ENCODE measurements at regions not wholly inside any gene's neighbourhood (a gene's known extent, or its start where the extent isn't known, plus 50 kb on each side); places are given as distances from the start of the nearest gene placed in this dataset.
A peak's percentile ranks its signal among the peaks of the same experiment; 100 is the strongest.

- no CpG with 5 or more reads among the region's 50 CpGs for WGBS (ENCODE audit: insufficient coverage, low lambda C conversion rate)
- H3K27ac ChIP-seq (ENCODE audit: low read length), result peak overlapping the region; percentile 97
- H3K27me3 ChIP-seq (ENCODE audit: control insufficient read depth, insufficient read depth, low read length), result no peaks in the 10 kb centered on the region
- peaks cover 24% of the 10 kb centered on the region for H3K4me1 ChIP-seq (ENCODE audit: control insufficient read depth, insufficient read depth, low read length)
- peak overlapping the region; percentile 36 for H3K4me3 ChIP-seq (ENCODE audit: low read length)
- H3K9me3 ChIP-seq (ENCODE audit: control insufficient read depth, low read depth, low read length), result no peaks in the 10 kb centered on the region
- no peaks in the 10 kb centered on the region for H3K36me3 ChIP-seq (ENCODE audit: control insufficient read depth, insufficient read depth, low read length)
- peak; percentile 80 to 93 for DNase-seq
Measured at GRCh38 chr15:66841953-66842681, 140.1 kb downstream of the SMAD6 start.

- H3K9me3 ChIP-seq (ENCODE audit: control insufficient read depth, low read depth, low read length), result no peaks in the 10 kb centered on the region
- peaks cover 31% of the 10 kb centered on the region for H3K4me1 ChIP-seq (ENCODE audit: control insufficient read depth, insufficient read depth, low read length)
- H3K36me3 ChIP-seq (ENCODE audit: control insufficient read depth, insufficient read depth, low read length), result no peaks in the 10 kb centered on the region
- peak; percentile 86 to 94 for DNase-seq
- H3K4me3 ChIP-seq (ENCODE audit: low read length), result peak overlapping the region; percentile 30
- no peaks in the 10 kb centered on the region for H3K27me3 ChIP-seq (ENCODE audit: control insufficient read depth, insufficient read depth, low read length)
- peak overlapping the region; percentile 78 for H3K27ac ChIP-seq (ENCODE audit: low read length)
- WGBS (ENCODE audit: insufficient coverage, low lambda C conversion rate), result no CpG with 5 or more reads among the region's 58 CpGs
Measured at GRCh38 chr15:66842710-66843441, 140.8 kb downstream of the SMAD6 start.

GRCh38 chr15:66843581-66843980, 141.5 kb downstream of the SMAD6 start:
- WGBS (ENCODE audit: insufficient coverage, low lambda C conversion rate), result no CpG with 5 or more reads among the region's 2 CpGs

GRCh38 chr15:66844041-66844746, 142.2 kb downstream of the SMAD6 start:
- H3K36me3 ChIP-seq (ENCODE audit: control insufficient read depth, insufficient read depth, low read length), result no peaks in the 10 kb centered on the region
- H3K9me3 ChIP-seq (ENCODE audit: control insufficient read depth, low read depth, low read length), result no peaks in the 10 kb centered on the region
- peak overlapping the region; percentile 78 for H3K27ac ChIP-seq (ENCODE audit: low read length)
- no peak for DNase-seq
- H3K4me3 ChIP-seq (ENCODE audit: low read length), result no peak overlapping the region
- no peaks in the 10 kb centered on the region for H3K27me3 ChIP-seq (ENCODE audit: control insufficient read depth, insufficient read depth, low read length)
- no CpG with 5 or more reads among the region's 8 CpGs for WGBS (ENCODE audit: insufficient coverage, low lambda C conversion rate)
- H3K4me1 ChIP-seq (ENCODE audit: control insufficient read depth, insufficient read depth, low read length), result peaks cover 44% of the 10 kb centered on the region

More at GRCh38 chr15:66843581-66843980, 141.5 kb downstream of the SMAD6 start:
- Histone ChIP-seq H3K36me3 (ENCODE audit: control insufficient read depth, insufficient read depth, low read length) (no peaks in the 10 kb centered on the region), H3K27ac (ENCODE audit: low read length) (peak overlapping the region; percentile 78), H3K4me3 (ENCODE audit: low read length) (no peak overlapping the region), H3K27me3 (ENCODE audit: control insufficient read depth, insufficient read depth, low read length) (no peaks in the 10 kb centered on the region), H3K9me3 (ENCODE audit: control insufficient read depth, low read depth, low read length) (no peaks in the 10 kb centered on the region), H3K4me1 (ENCODE audit: control insufficient read depth, insufficient read depth, low read length) (peaks cover 38% of the 10 kb centered on the region)
- DNase-seq, result no peak

- Histone ChIP-seq H3K36me3 (ENCODE audit: control insufficient read depth, insufficient read depth, low read length) (no peaks in the 10 kb centered on the region), H3K9me3 (ENCODE audit: control insufficient read depth, low read depth, low read length) (no peaks in the 10 kb centered on the region), H3K4me3 (ENCODE audit: low read length) (no peak overlapping the region), H3K27me3 (ENCODE audit: control insufficient read depth, insufficient read depth, low read length) (no peaks in the 10 kb centered on the region), H3K4me1 (ENCODE audit: control insufficient read depth, insufficient read depth, low read length) (peaks cover 50% of the 10 kb centered on the region), H3K27ac (ENCODE audit: low read length) (no peak overlapping the region)
- no CpG with 5 or more reads among the region's 5 CpGs for WGBS (ENCODE audit: insufficient coverage, low lambda C conversion rate)
- no peak for DNase-seq
Measured at GRCh38 chr15:66844747-66845145, 142.7 kb downstream of the SMAD6 start.

GRCh38 chr15:66845266-66845785, 143.3 kb downstream of the SMAD6 start:
- no peaks in the 10 kb centered on the region for H3K36me3 ChIP-seq (ENCODE audit: control insufficient read depth, insufficient read depth, low read length)
- 87% methylated on average over 3 of the region's 13 CpGs for WGBS (ENCODE audit: insufficient coverage, low lambda C conversion rate)
- no peak overlapping the region for H3K27ac ChIP-seq (ENCODE audit: low read length)
- DNase-seq, result no peak
- no peaks in the 10 kb centered on the region for H3K27me3 ChIP-seq (ENCODE audit: control insufficient read depth, insufficient read depth, low read length)
- H3K4me1 ChIP-seq (ENCODE audit: control insufficient read depth, insufficient read depth, low read length), result peaks cover 56% of the 10 kb centered on the region
- no peaks in the 10 kb centered on the region for H3K9me3 ChIP-seq (ENCODE audit: control insufficient read depth, low read depth, low read length)
- no peak overlapping the region for H3K4me3 ChIP-seq (ENCODE audit: low read length)

GRCh38 chr15:66846031-66846430, 144.0 kb downstream of the SMAD6 start:
- H3K9me3 ChIP-seq (ENCODE audit: control insufficient read depth, low read depth, low read length), result no peaks in the 10 kb centered on the region
- WGBS (ENCODE audit: insufficient coverage, low lambda C conversion rate), result no CpG with 5 or more reads among the region's 5 CpGs
- DNase-seq, result no peak
- H3K27me3 ChIP-seq (ENCODE audit: control insufficient read depth, insufficient read depth, low read length), result no peaks in the 10 kb centered on the region
- H3K27ac ChIP-seq (ENCODE audit: low read length), result no peak overlapping the region
- peaks cover 63% of the 10 kb centered on the region for H3K4me1 ChIP-seq (ENCODE audit: control insufficient read depth, insufficient read depth, low read length)
- H3K36me3 ChIP-seq (ENCODE audit: control insufficient read depth, insufficient read depth, low read length), result no peaks in the 10 kb centered on the region
- no peak overlapping the region for H3K4me3 ChIP-seq (ENCODE audit: low read length)

GRCh38 chr15:66846811-66847210, 144.8 kb downstream of the SMAD6 start:
- no peaks in the 10 kb centered on the region for H3K27me3 ChIP-seq (ENCODE audit: control insufficient read depth, insufficient read depth, low read length)
- DNase-seq, result no peak
- no peak overlapping the region for H3K27ac ChIP-seq (ENCODE audit: low read length)
- no peaks in the 10 kb centered on the region for H3K9me3 ChIP-seq (ENCODE audit: control insufficient read depth, low read depth, low read length)
- H3K4me3 ChIP-seq (ENCODE audit: low read length), result no peak overlapping the region
- no peaks in the 10 kb centered on the region for H3K36me3 ChIP-seq (ENCODE audit: control insufficient read depth, insufficient read depth, low read length)
- peaks cover 62% of the 10 kb centered on the region for H3K4me1 ChIP-seq (ENCODE audit: control insufficient read depth, insufficient read depth, low read length)
- 100% methylated on average over 1 of the region's 4 CpGs for WGBS (ENCODE audit: insufficient coverage, low lambda C conversion rate)

- no peak overlapping the region for H3K4me3 ChIP-seq (ENCODE audit: low read length)
- WGBS (ENCODE audit: insufficient coverage, low lambda C conversion rate), result no CpG with 5 or more reads among the region's 1 CpG
- no peaks in the 10 kb centered on the region for H3K9me3 ChIP-seq (ENCODE audit: control insufficient read depth, low read depth, low read length)
- peaks cover 66% of the 10 kb centered on the region for H3K4me1 ChIP-seq (ENCODE audit: control insufficient read depth, insufficient read depth, low read length)
- H3K27me3 ChIP-seq (ENCODE audit: control insufficient read depth, insufficient read depth, low read length), result no peaks in the 10 kb centered on the region
- peak in 1 of 2 donors; percentile 48 for DNase-seq
- H3K27ac ChIP-seq (ENCODE audit: low read length), result no peak overlapping the region
- no peaks in the 10 kb centered on the region for H3K36me3 ChIP-seq (ENCODE audit: control insufficient read depth, insufficient read depth, low read length)
Measured at GRCh38 chr15:66847565-66847991, 145.5 kb downstream of the SMAD6 start.

- no peaks in the 10 kb centered on the region for H3K9me3 ChIP-seq (ENCODE audit: control insufficient read depth, low read depth, low read length)
- WGBS (ENCODE audit: insufficient coverage, low lambda C conversion rate), result 100% methylated on average over 1 of the region's 5 CpGs
- H3K27ac ChIP-seq (ENCODE audit: low read length), result peak overlapping the region; percentile 88
- peaks cover 63% of the 10 kb centered on the region for H3K4me1 ChIP-seq (ENCODE audit: control insufficient read depth, insufficient read depth, low read length)
- DNase-seq, result no peak
- H3K27me3 ChIP-seq (ENCODE audit: control insufficient read depth, insufficient read depth, low read length), result no peaks in the 10 kb centered on the region
- no peaks in the 10 kb centered on the region for H3K36me3 ChIP-seq (ENCODE audit: control insufficient read depth, insufficient read depth, low read length)
- H3K4me3 ChIP-seq (ENCODE audit: low read length), result no peak overlapping the region
Measured at GRCh38 chr15:66848116-66848515, 146.1 kb downstream of the SMAD6 start.

All from large intestine (tissue), 3 donors.